NCI-H1436 treated with DMSO at 0.1 percent for 48 hours (cell line): ENCODE measurements at regions not wholly inside any gene's neighbourhood (a gene's known extent, or its start where the extent isn't known, plus 50 kb on each side); places are given as distances from the start of the nearest gene placed in this dataset.
"Not testable (repeated sequence)": the region's sequence is repeated elsewhere in the genome, so short reads cannot be mapped to it uniquely, and the experiment has no call there.

Source experiments
- DNase-seq: peaks from one replicate; lab custom pipeline; 2025; lab: John Stamatoyannopoulos, UW

- DNase-seq, result not testable (repeated sequence)
Measured at GRCh38 chr6:75031102-75031501, 174.8 kb downstream of the COL12A1 start.

- DNase-seq, result no peak
Measured at GRCh38 chr6:75029333-75029732, 176.5 kb downstream of the COL12A1 start.

GRCh38 chr6:75025371-75025770, 180.5 kb downstream of the COL12A1 start:
- DNase-seq, result no peak

- no peak for DNase-seq
Measured at GRCh38 chr6:75024828-75025227, 181.0 kb downstream of the COL12A1 start.

GRCh38 chr6:75023634-75024033, 182.2 kb downstream of the COL12A1 start:
- no peak for DNase-seq

GRCh38 chr6:75020971-75021370, 184.9 kb downstream of the COL12A1 start:
- no peak for DNase-seq

- DNase-seq, result no peak
Measured at GRCh38 chr6:75020376-75020775, 185.5 kb downstream of the COL12A1 start.

GRCh38 chr6:75012018-75012417, 193.8 kb downstream of the COL12A1 start:
- no peak for DNase-seq

GRCh38 chr6:75003984-75004383, 201.9 kb downstream of the COL12A1 start:
- DNase-seq, result not testable (repeated sequence)

- no peak for DNase-seq
Measured at GRCh38 chr6:74997646-74998045, 208.2 kb downstream of the COL12A1 start.

GRCh38 chr6:74993136-74993535, 212.7 kb downstream of the COL12A1 start:
- no peak for DNase-seq

GRCh38 chr6:74991573-74992332, 214.1 kb downstream of the COL12A1 start:
- no peak for DNase-seq

GRCh38 chr6:74979065-74979766, 226.6 kb downstream of the COL12A1 start:
- DNase-seq, result no peak

- no peak for DNase-seq
Measured at GRCh38 chr6:74976701-74977100, 229.2 kb downstream of the COL12A1 start.

- DNase-seq, result no peak
Measured at GRCh38 chr6:74976026-74976425, 229.8 kb downstream of the COL12A1 start.

GRCh38 chr6:74973591-74973990, 232.3 kb downstream of the COL12A1 start:
- DNase-seq, result no peak

GRCh38 chr6:74971633-74972032, 234.2 kb downstream of the COL12A1 start:
- no peak for DNase-seq

- no peak for DNase-seq
Measured at GRCh38 chr6:74969591-74970267, 236.1 kb downstream of the COL12A1 start.

GRCh38 chr6:74967821-74968220, 238.0 kb downstream of the COL12A1 start:
- DNase-seq, result no peak

- no peak for DNase-seq
Measured at GRCh38 chr6:74966712-74967111, 239.1 kb downstream of the COL12A1 start.

GRCh38 chr6:74964871-74965441, 240.9 kb downstream of the COL12A1 start:
- no peak for DNase-seq

GRCh38 chr6:74956559-74957428, 249.1 kb downstream of the COL12A1 start:
- no peak for DNase-seq
